HepG2 (cell line): ENCODE measurements at regions not wholly inside any gene's neighbourhood (a gene's known extent, or its start where the extent isn't known, plus 50 kb on each side); places are given as distances from the start of the nearest gene placed in this dataset.
A peak's percentile ranks its signal among the peaks of the same experiment; 100 is the strongest.

ENCODE experiments used
- ARID4A ChIP-seq: sonication (generic); formaldehyde crosslinking; IDR thresholded peaks from 2 replicates; pipeline ENCODE4 v1.5.0; 2020; ENCODE audit warnings: mild to moderate bottlenecking, missing genetic modification reagents, borderline replicate concordance
- ARID5B ChIP-seq: IDR thresholded peaks from 2 replicates; pipeline ENCODE4 v1.4.0; 2020; ENCODE audit warnings: mild to moderate bottlenecking, missing genetic modification reagents
- BHLHE40 ChIP-seq: IDR thresholded peaks from 2 replicates; pipeline ENCODE4 v1.6.1; 2011; ENCODE audit warnings: low read length, improper control_type of control experiment
- BRF2 ChIP-seq: sonication (generic); formaldehyde crosslinking; IDR thresholded peaks from 2 replicates; pipeline ENCODE4 v1.8.1; 2022; ENCODE audit warnings: mild to moderate bottlenecking, missing genetic modification reagents
- CEBPG ChIP-seq: IDR thresholded peaks from 2 replicates; pipeline ENCODE4 v1.6.1; 2016
- GABPA ChIP-seq, 2 experiments: IDR thresholded peaks; 2 replicates each; pipeline ENCODE4 v1.6.1; 2011 to 2016; ENCODE audit warnings: low read depth in 2 of 2, low read length in 1 of 2, missing biosample characterization in 1 of 2, missing genetic modification characterization in 1 of 2
- GATAD2A ChIP-seq: IDR thresholded peaks from 2 replicates; pipeline ENCODE4 v1.6.1; 2016
- KAT2B ChIP-seq: fragments of 150-350 bp; IDR thresholded peaks from 2 replicates; pipeline ENCODE4 v1.6.1; 2014; ENCODE audit warnings: low read depth, low read length, borderline replicate concordance
- KLF6 ChIP-seq: IDR thresholded peaks from 2 replicates; pipeline ENCODE4 v1.8.0; 2016; ENCODE audit warnings: missing biosample characterization, missing genetic modification reagents
- MLX ChIP-seq: IDR thresholded peaks from 2 replicates; pipeline ENCODE4 v1.6.1; 2016
- PHF8 ChIP-seq: sonication (generic); formaldehyde crosslinking; IDR thresholded peaks from 2 replicates; pipeline ENCODE4 v1.5.0; 2020; ENCODE audit warnings: missing genetic modification reagents
- POLR2G ChIP-seq: fragments of 200-400 bp; formaldehyde crosslinking; IDR thresholded peaks from 2 replicates; pipeline ENCODE4 v1.6.1; 2018; ENCODE audit warnings: mild to moderate bottlenecking, low read depth, low read length, moderate library complexity
- RFX5 ChIP-seq: IDR thresholded peaks from 2 replicates; pipeline ENCODE4 v1.6.1; 2011; ENCODE audit warnings: low read depth, low read length, improper control_type of control experiment
- U2AF1 ChIP-seq: fragments of 200-400 bp; formaldehyde crosslinking; optimal IDR thresholded peaks from 2 replicates; pipeline ENCODE3; 2017; ENCODE audit warnings: mild to moderate bottlenecking, low read depth, low read length
- ZNF280B ChIP-seq: sonication (generic); formaldehyde crosslinking; IDR thresholded peaks from 2 replicates; pipeline ENCODE4 v1.5.0; 2020; ENCODE audit warnings: missing genetic modification reagents, mild to moderate bottlenecking, borderline replicate concordance
- ZNF691 ChIP-seq: sonication (generic); formaldehyde crosslinking; IDR thresholded peaks from 2 replicates; pipeline ENCODE4 v1.4.0; 2020; ENCODE audit warnings: missing genetic modification reagents, low read depth, mild to moderate bottlenecking, borderline replicate concordance
- ZNF883 ChIP-seq: sonication (generic); formaldehyde crosslinking; IDR thresholded peaks from 2 replicates; pipeline ENCODE4 v1.5.1; 2020; ENCODE audit warnings: mild to moderate bottlenecking, missing genetic modification reagents; ENCODE audit errors: not compliant biosample characterization

GRCh38 chr7:130919316-130920103, 185.5 kb upstream of the KLF14 start (continued):
- no peak for TF ChIP-seq ZNF280B (CRISPR knock-in tag)
- no peak for TF ChIP-seq ZNF883 (CRISPR knock-in tag)
- TF ChIP-seq PHF8: no peak
- TF ChIP-seq GATAD2A (CRISPR knock-in tag): peak; percentile 36; the same call in 1 of the 2 replicates
- no peak for TF ChIP-seq BHLHE40
- no peak for TF ChIP-seq KAT2B
- no peak for TF ChIP-seq ZNF691 (CRISPR knock-in tag)
- TF ChIP-seq GABPA (IDR thresholded peaks at IDR 0.05; ENCODE audit: low read depth, low read length): no peak
- TF ChIP-seq GABPA (CRISPR knock-in tag; IDR thresholded peaks at IDR 0.05; ENCODE audit: low read depth): no peak
- no peak for TF ChIP-seq BRF2 (CRISPR knock-in tag)
- TF ChIP-seq CEBPG: 0 out of 2 replicates have a peak, but pooled peaks have one; percentile 25
- no peak for TF ChIP-seq MLX
- TF ChIP-seq RFX5: no peak
- TF ChIP-seq U2AF1: no peak
- no peak for TF ChIP-seq KLF6 (CRISPR knock-in tag)
- TF ChIP-seq ARID5B (CRISPR knock-in tag): peak; percentile 41; the same call in 1 of the 2 replicates
- TF ChIP-seq POLR2G: 0 out of 2 replicates have a peak, but pooled peaks have one; percentile 14
- no peak for TF ChIP-seq ARID4A (CRISPR knock-in tag)
